Kidney (tissue), 13 donors: ENCODE measurements at regions not wholly inside any gene's neighbourhood (a gene's known extent, or its start where the extent isn't known, plus 50 kb on each side); places are given as distances from the start of the nearest gene placed in this dataset.

Experiments
- DNase-seq, 5 donors: peaks; one replicate each; pipeline ENCODE4 v3.0.0-alpha.2; 2013 to 2020
- FAIRE-seq: peaks from 2 replicates; lab custom pipeline; 2012; peaks lifted over from hg19 to GRCh38; lab: Jason Lieb, UNC
- H3K27ac ChIP-seq, 2 donors: one replicate each; pipeline ENCODE4 v1.7.0; 2013; ENCODE audit warnings: low read depth in 2 of 2, low read length in 2 of 2, inconsistent platforms in 1 of 2
- H3K27me3 ChIP-seq: one replicate; pipeline ENCODE4 v1.7.1; 2013; ENCODE audit warnings: low read length, inconsistent platforms; ENCODE audit not compliant: control insufficient read depth, insufficient read depth
- H3K36me3 ChIP-seq, 3 donors: one replicate each; pipeline versions ENCODE4 v1.7.0 to v1.7.1; 2013; ENCODE audit warnings: low read length in 3 of 3, control low read depth in 1 of 3, inconsistent platforms in 1 of 3; ENCODE audit not compliant: insufficient read depth in 3 of 3, control insufficient read depth in 2 of 3
- H3K4me1 ChIP-seq, 3 donors: one replicate each; pipeline versions ENCODE4 v1.7.0 to v1.7.1; 2013; ENCODE audit warnings: low read length in 3 of 3, inconsistent platforms in 1 of 3, low read depth in 1 of 3; ENCODE audit not compliant: control insufficient read depth in 2 of 3, insufficient read depth in 2 of 3
- H3K4me3 ChIP-seq, 3 donors: one replicate each; pipeline versions ENCODE4 v1.7.0 to v1.8.1; 2013; ENCODE audit warnings: low read length in 3 of 3, control low read depth in 1 of 3, inconsistent platforms in 1 of 3
- H3K9ac ChIP-seq, 3 donors: one replicate each; pipeline versions ENCODE4 v1.7.0 to v1.7.1; 2013; ENCODE audit warnings: low read length in 3 of 3, control low read depth in 1 of 3, inconsistent platforms in 1 of 3
- H3K9me3 ChIP-seq, 3 donors: one replicate each; pipeline versions ENCODE4 v1.7.0 to v1.7.1; 2013; ENCODE audit warnings: low read length in 3 of 3, control low read depth in 1 of 3, inconsistent platforms in 1 of 3; ENCODE audit not compliant: control insufficient read depth in 2 of 3, insufficient read depth in 1 of 3
- intact Hi-C: fragments of 100-400 bp; cut with DNase I; formaldehyde crosslinking; loops from one replicate; pipeline ENCODE4 v1.11.1; 2022
- TF ChIP-seq, protein P1 (sequence below): IDR thresholded peaks from 3 replicates; pipeline ENCODE4 v1.5.1; 2012; ENCODE audit warnings: mild to moderate bottlenecking, moderate library complexity, borderline replicate concordance; ENCODE audit not compliant: insufficient read depth; ENCODE audit errors: extremely low read depth
- donor health status: control.
- donor health status: control.
- donor health status: control.
- donor health status: control.
- donor health status: control.
- donor health status: DM: yes; HTN: yes; CAD: no.
- donor health status: Normal renal cell carcinoma (clear cell type).

DNA sequence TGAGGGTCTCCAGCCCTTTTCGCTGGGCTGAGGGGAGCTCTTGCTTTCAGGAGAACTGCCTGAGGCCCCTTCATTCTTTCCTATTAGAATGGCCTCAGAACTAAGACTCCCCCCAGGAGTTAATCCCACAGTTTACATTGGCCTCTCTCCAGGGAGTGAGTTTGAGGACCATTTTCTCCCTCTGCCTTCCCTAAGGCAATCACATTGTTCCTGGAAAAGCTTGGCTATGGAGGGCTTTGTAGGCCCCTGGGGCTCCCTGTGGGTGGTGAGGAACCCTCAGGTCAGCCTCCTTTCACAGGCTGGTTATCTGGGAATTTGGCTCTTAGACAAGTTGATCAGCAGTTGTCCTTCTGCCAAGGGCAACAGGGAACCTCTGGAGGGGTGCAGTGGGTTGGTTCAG lies 343.7 kb downstream of the RPS24 start:
- FAIRE-seq (no peak), DNase-seq (peak in 1 of 5 donors; percentile 74)
- TF ChIP-seq, protein P1, sequence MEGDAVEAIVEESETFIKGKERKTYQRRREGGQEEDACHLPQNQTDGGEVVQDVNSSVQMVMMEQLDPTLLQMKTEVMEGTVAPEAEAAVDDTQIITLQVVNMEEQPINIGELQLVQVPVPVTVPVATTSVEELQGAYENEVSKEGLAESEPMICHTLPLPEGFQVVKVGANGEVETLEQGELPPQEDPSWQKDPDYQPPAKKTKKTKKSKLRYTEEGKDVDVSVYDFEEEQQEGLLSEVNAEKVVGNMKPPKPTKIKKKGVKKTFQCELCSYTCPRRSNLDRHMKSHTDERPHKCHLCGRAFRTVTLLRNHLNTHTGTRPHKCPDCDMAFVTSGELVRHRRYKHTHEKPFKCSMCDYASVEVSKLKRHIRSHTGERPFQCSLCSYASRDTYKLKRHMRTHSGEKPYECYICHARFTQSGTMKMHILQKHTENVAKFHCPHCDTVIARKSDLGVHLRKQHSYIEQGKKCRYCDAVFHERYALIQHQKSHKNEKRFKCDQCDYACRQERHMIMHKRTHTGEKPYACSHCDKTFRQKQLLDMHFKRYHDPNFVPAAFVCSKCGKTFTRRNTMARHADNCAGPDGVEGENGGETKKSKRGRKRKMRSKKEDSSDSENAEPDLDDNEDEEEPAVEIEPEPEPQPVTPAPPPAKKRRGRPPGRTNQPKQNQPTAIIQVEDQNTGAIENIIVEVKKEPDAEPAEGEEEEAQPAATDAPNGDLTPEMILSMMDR = no peak
- Histone ChIP-seq H3K9me3 (no peaks in the 10 kb centered on the region), H3K9ac (no peak overlapping the region), H3K27me3 (no peaks in the 10 kb centered on the region), H3K36me3 (no peaks in the 10 kb centered on the region), H3K4me1 (no peaks in the 10 kb centered on the region), H3K27ac (no peak overlapping the region), H3K4me3 (no peak overlapping the region)
- intact Hi-C loops = no loop called here

DNA sequence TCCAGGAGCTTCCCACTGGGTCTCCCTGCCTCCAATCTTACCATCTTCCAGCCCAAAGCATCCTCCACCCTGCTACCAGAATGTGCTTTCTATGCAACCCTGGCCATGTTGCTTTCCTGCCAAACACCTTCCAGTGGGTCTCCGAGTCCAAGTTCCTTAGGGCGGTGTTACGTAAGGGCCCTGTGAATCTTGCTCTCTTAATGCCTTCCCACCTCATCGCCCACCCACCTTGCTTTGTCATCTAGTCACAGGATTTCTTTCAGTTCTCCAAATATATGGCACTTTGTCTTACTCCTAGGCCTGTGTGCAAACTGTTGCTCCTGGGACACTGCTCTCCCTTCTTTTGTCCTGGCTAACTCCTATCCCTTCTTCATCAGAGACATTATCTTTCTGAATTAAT lies 344.5 kb downstream of the RPS24 start:
- intact Hi-C loops = no loop called here
- TF ChIP-seq, protein P1 = no peak
- no peak for FAIRE-seq
- no peaks in the 10 kb centered on the region for H3K4me1 ChIP-seq
- DNase-seq = no peak
- no peaks in the 10 kb centered on the region for H3K27me3 ChIP-seq
- H3K36me3 ChIP-seq = no peaks in the 10 kb centered on the region
- H3K4me3 ChIP-seq = no peak overlapping the region
- H3K9ac ChIP-seq = no peak overlapping the region
- H3K9me3 ChIP-seq = no peaks in the 10 kb centered on the region
- no peak overlapping the region for H3K27ac ChIP-seq

DNA sequence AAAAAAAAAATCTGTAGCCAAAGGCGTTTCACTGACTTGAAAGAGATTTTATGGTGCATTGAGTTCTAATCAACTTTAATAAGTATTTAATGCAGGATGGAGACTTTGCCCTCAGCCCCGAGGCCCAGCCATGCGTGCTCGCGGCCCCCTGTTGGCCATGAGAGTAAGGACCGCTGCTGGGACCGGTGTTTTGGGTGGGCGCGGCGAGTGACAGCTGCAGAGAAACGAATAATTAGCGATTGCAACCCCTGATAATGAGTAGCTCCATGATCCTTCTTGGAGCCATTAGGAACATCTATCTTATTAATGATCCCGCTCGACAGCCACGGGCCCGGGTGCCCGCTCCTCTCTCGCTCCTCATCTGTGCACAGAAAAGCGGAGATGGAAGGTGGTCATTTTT lies 347.4 kb downstream of the RPS24 start:
- Histone ChIP-seq H3K9ac (no peak overlapping the region), H3K27ac (no peak overlapping the region), H3K27me3 (no peaks in the 10 kb centered on the region), H3K4me1 (no peaks in the 10 kb centered on the region), H3K4me3 (no peak overlapping the region), H3K36me3 (no peaks in the 10 kb centered on the region), H3K9me3 (no peaks in the 10 kb centered on the region)
- DNase-seq = peak in 4 of 5 donors; percentile 34 to 64 (median 51)
- FAIRE-seq = no peak
- intact Hi-C loops = no loop called here
- TF ChIP-seq, protein P1 = no peak

DNA sequence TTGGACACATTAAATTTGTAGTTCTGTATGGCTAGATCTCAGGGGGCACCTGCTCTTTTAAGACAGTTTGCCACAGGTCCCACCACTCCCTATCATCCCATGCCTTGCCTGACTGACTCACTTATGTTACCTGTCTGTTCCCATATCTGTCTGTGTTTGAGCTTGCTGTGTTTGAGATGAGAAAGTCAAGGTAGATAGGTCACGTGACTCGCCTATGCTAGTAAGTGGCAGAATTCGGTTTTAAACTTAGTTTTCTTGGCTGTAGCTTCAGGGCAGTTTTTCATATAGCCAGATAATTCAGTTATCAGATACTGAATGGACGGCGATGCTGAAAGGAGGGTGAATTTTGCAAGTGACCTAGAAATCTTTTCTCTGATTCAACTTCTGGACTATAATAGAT lies 348.4 kb downstream of the RPS24 start:
- H3K4me1 ChIP-seq = no peaks in the 10 kb centered on the region
- no peak overlapping the region for H3K9ac ChIP-seq
- H3K36me3 ChIP-seq = no peaks in the 10 kb centered on the region
- TF ChIP-seq, protein P1 = no peak
- intact Hi-C loops = no loop called here
- DNase-seq (peak in 1 of 5 donors; percentile 3), FAIRE-seq (no peak)
- no peak overlapping the region for H3K27ac ChIP-seq
- H3K4me3 ChIP-seq = no peak overlapping the region
- H3K9me3 ChIP-seq = no peaks in the 10 kb centered on the region
- H3K27me3 ChIP-seq = no peaks in the 10 kb centered on the region
